HG02884 (cell line): ENCODE measurements at regions not wholly inside any gene's neighbourhood (a gene's known extent, or its start where the extent isn't known, plus 50 kb on each side); places are given as distances from the start of the nearest gene placed in this dataset.

Experiments
- ATAC-seq: cut with Tn5 transposase; IDR thresholded peaks from one replicate; pipeline ENCODE4 v1.9.1; 2021; ENCODE audit warnings: mild to moderate bottlenecking, moderate library complexity; ENCODE audit not compliant: unreplicated experiment

- ATAC-seq = no peak
Measured at GRCh38 chr6:40803897-40804702, 216.9 kb upstream of the LRFN2 start.

DNA sequence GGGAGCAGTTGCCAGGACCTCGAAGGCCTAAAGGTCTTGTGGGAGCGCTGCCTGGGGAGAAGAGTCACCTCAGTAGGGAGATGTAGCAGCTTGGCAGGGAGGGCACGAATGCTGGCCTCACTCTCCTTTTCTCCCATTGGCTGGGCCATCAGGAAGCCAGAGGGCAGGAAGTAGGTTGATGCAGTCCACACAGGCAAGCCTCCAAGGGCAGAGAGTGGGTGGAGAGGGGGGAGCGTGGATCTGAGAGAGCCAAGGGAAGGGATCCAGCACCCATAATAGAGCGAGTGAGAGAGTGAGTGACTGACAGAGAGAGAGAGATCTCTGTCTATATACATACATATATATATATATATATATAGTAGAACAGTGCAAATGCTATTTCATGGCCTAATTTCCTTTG, 215.3 kb upstream of the LRFN2 start:
- no peak for ATAC-seq

- no peak for ATAC-seq
Measured at GRCh38 chr6:40799296-40800140, 212.4 kb upstream of the LRFN2 start.

GRCh38 chr6:40798069-40798770, 211.1 kb upstream of the LRFN2 start:
- no peak for ATAC-seq

- no peak for ATAC-seq
Measured at GRCh38 chr6:40796260-40797221, 209.4 kb upstream of the LRFN2 start.

DNA sequence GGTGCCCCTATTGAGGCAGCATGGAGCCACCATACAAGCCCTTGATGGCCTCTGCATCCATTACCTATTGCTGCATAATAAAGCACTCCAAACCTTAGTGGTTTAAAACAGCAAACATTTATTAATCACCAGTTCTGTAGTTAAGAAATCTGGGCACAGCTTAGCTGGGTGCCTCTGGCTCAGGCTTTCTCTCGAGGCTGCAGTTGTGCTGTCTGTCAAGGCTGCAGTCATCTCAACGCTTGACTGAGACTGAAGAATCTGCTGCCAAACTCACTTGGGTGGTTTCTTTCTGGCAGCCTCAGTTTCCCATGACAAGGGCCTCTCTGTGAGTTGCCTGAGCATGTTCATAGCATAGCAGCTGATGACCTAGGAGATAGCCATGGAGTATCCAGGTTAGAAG, 207.4 kb upstream of the LRFN2 start:
- ATAC-seq = no peak

GRCh38 chr6:40792183-40792582, 205.0 kb upstream of the LRFN2 start:
- ATAC-seq = no peak

GRCh38 chr6:40791004-40791403, 203.8 kb upstream of the LRFN2 start:
- no peak for ATAC-seq

- ATAC-seq = no peak
Measured at GRCh38 chr6:40788661-40789655, 201.8 kb upstream of the LRFN2 start.

DNA sequence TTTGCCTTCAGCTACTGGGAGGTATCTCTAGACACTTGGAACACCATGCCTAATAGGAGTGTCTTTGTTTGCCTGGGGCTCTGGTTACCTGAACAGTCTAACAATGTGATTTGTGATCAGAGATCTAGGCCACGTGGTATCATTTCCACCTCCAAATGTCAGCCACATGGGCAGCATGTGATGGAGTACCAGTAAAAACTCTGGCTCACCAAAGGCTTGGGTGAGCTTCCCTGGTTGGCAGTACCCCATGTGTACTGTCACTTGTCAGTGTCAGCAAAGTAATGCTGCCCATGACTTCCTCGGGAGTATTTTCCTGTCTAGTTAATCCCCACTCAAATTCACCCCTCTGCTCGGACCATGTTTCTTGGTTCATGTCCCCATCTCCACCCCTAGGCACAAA, 195.2 kb upstream of the LRFN2 start:
- no peak for ATAC-seq

DNA sequence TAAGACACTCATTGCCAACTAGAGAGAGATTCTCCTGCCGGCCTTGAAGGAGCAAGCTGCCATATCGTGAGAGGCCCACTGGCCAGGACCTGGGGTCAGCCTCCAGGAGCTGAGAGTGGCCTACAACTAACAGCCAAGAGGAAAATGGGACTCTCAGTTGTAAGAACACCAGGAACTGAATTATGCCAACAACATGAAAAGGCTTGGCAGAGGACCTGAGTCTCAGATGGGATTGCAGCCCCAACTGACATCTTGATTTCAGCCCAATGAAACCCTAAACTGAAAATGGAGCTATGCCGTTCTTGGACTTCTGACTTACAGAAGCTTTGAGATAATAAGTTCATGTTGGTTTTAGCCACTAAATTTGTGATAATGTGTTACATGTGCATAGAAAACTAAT, 193.5 kb upstream of the LRFN2 start:
- ATAC-seq = no peak

DNA sequence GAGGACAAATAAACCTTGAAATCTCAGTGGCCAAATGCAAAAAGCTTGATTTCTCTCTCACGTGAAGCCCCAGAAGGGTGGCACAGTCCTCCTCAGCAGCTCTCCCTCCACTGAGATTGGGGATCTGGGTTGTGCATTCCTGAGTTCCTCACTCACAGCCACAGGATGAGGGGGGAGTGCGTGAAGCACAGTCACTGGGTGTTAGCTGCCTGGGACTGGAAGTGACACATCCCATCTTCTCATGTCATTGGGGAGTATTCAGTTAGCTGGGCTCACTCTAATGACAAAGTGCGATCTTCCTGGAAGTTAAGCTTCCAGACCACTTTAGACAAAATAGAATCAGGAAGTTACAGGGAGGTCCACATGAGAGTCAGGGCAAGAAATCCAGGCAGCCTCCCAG, 192.2 kb upstream of the LRFN2 start:
- ATAC-seq = no peak

GRCh38 chr6:40778918-40779317, 191.8 kb upstream of the LRFN2 start:
- ATAC-seq = no peak

- no peak for ATAC-seq
Measured at GRCh38 chr6:40778196-40778595, 191.0 kb upstream of the LRFN2 start.

GRCh38 chr6:40774932-40775331, 187.8 kb upstream of the LRFN2 start:
- ATAC-seq = no peak

GRCh38 chr6:40770794-40771193, 183.6 kb upstream of the LRFN2 start:
- no peak for ATAC-seq

DNA sequence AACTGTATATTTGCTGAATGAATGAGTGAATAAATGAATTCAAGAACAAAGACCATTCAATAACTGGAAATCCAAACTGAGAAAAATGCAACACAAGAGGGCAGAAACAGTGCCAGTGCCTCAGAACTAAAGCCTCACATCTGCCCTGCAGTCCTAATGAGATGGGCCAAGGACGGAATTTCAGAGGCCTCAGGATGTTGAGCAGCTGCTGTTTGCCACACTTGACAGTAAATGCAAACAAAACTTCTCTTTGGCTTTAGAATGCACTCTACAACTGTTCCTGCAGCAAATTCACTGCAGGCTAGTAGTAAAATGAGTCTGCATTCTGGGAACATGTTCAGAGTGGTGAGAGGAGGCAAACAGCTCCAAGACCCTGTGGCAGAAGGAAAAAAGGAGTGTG, 177.6 kb upstream of the LRFN2 start:
- no peak for ATAC-seq

DNA sequence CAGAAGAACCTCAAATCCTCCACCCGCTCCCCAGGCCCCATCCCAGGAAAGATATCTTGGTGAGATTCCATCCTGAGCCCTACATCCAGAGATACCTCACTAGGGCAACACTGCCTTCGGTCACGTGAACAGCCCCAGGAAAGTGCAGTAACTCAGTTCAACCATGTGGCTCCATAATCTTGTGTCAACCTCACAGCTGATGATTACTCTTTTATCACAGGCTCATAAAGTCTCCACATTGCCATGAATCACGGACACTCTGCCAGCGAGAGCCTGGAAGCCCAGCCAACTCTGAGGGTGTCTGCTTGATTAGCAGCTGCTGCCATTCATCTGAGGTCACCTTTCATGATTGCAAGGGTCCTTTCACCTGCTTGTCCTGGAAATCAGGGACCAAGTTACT, 175.8 kb upstream of the LRFN2 start:
- ATAC-seq = no peak

DNA sequence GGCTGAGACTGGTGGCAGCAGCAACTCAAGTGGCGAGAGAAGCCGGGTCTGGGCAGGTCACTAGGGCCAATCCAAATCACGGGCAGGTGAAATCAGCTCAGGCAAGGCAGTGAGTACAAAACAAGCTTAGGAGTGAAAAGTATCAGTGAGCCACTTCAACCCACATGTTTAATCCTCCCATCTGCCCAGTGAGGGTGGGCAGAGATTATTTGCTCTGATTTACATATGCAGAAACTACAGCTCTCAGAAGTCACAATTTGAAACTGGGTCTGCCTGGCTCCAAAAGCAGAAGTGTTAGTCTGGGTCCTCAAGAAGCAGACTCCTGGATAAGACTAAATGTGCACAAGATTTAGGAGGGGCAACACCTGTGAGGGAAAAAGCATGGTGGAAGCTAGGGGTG, 173.7 kb upstream of the LRFN2 start:
- no peak for ATAC-seq
